Left lung (tissue), 4 donors: ENCODE measurements at regions not wholly inside any gene's neighbourhood (a gene's known extent, or its start where the extent isn't known, plus 50 kb on each side); places are given as distances from the start of the nearest gene placed in this dataset.

ENCODE experiments used
- ATAC-seq: fragments of 200-7000 bp; cut with Tn5 transposase; one replicate; pipeline ENCODE4 v1.9.1; 2020; ENCODE audit warnings: moderate library complexity
- DNase-seq, 4 donors: peaks; one replicate each; pipeline ENCODE4 v3.0.0-alpha.2; 2013 to 2020
- H3K27ac ChIP-seq, 2 donors: fragments of 200-600 bp; sonication (generic) in 1 of 2; one replicate each; pipeline versions ENCODE4 v1.5.0 to v1.8.0; 2020 to 2021
- H3K27me3 ChIP-seq, 2 donors: fragments of 200-600 bp; sonication (generic) in 1 of 2; one replicate each; pipeline versions ENCODE4 v1.5.0 to v1.8.0; 2020 to 2021
- H3K36me3 ChIP-seq, 2 donors: fragments of 200-600 bp; sonication (generic) in 1 of 2; one replicate each; pipeline versions ENCODE4 v1.5.0 to v1.8.0; 2020 to 2021
- H3K4me1 ChIP-seq, 2 donors: fragments of 200-600 bp; one replicate each; pipeline ENCODE4 v1.8.0; 2021
- H3K4me3 ChIP-seq, 2 donors: fragments of 200-600 bp; sonication (generic) in 1 of 2; one replicate each; pipeline versions ENCODE4 v1.5.0 to v1.8.0; 2020 to 2021; ENCODE audit warnings: mild to moderate bottlenecking in 1 of 2
- H3K9me3 ChIP-seq, 2 donors: fragments of 200-600 bp; sonication (generic) in 1 of 2; one replicate each; pipeline versions ENCODE4 v1.5.0 to v1.8.0; 2020 to 2021
- intact Hi-C, 2 donors: fragments of 100-400 bp; cut with DNase I; formaldehyde crosslinking; loops; one replicate each; pipeline versions ENCODE4 v1.11.2 to v1.14.2; 2022
- TF ChIP-seq, protein P1 (sequence below), 2 donors: fragments of 200-600 bp; sonication (generic) in 1 of 2; IDR thresholded peaks; one replicate each; pipeline versions ENCODE4 v1.5.0 to v1.8.0; 2021; ENCODE audit warnings: antibody characterized with exemption in 2 of 2
- donor health status: DM: no; HTN: yes; CAD: no.
- donor health status: DM: no; HTN: no; CAD: no.

DNA sequence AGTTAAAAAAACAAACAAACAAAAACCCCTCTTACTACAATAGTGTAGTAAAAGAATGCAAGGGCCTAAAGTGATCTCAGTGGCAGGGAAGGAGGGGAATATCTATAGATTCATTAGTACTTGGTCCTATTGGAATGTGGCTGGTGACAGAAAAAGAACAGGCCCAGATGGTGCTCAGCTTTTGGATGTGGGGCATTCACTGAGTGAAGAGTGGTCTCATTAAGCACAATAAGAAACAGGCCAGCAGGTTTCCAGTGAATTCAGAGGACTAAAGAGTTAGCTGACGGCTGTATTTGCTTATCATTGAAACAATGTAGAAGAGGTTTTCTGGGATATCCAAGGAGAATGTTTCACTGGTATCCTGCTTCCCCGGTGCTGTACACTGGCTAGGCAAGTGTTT is 243.8 kb upstream of the HHIP start:
- TF ChIP-seq, protein P1, sequence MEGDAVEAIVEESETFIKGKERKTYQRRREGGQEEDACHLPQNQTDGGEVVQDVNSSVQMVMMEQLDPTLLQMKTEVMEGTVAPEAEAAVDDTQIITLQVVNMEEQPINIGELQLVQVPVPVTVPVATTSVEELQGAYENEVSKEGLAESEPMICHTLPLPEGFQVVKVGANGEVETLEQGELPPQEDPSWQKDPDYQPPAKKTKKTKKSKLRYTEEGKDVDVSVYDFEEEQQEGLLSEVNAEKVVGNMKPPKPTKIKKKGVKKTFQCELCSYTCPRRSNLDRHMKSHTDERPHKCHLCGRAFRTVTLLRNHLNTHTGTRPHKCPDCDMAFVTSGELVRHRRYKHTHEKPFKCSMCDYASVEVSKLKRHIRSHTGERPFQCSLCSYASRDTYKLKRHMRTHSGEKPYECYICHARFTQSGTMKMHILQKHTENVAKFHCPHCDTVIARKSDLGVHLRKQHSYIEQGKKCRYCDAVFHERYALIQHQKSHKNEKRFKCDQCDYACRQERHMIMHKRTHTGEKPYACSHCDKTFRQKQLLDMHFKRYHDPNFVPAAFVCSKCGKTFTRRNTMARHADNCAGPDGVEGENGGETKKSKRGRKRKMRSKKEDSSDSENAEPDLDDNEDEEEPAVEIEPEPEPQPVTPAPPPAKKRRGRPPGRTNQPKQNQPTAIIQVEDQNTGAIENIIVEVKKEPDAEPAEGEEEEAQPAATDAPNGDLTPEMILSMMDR (IDR thresholded peaks at IDR 0.05) = no peak
- DNase-seq (no peak), ATAC-seq (no peak)

DNA sequence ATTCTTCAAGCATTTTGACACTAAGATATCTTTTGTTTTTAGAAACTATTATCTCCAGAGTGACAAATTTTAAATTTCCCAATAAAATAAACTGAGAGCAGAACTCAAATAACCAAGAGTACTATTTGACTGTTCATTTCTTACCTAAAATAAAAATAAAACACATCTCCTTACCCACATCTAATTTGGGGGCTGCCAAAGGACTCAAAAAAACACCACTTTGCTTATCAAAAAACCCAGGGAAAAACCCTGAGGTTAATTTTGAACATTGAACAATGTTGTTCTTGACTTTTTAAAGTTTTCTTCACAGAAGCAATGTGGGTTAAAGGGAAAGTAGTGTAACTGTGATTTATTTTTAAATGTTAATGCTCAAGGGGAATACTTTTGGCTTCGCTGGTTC is 243.0 kb upstream of the HHIP start:
- ATAC-seq = no peak
- TF ChIP-seq, protein P1 (IDR thresholded peaks at IDR 0.05) = no peak
- no peaks in the 10 kb centered on the region for H3K4me1 ChIP-seq
- DNase-seq = no peak
- no peak overlapping the region for H3K27ac ChIP-seq
- intact Hi-C loops = no loop called here
- H3K9me3 ChIP-seq = peaks cover 0 to 10% of the 10 kb centered on the region in 2 donors
- H3K36me3 ChIP-seq = no peaks in the 10 kb centered on the region
- no peaks in the 10 kb centered on the region for H3K27me3 ChIP-seq
- no peak overlapping the region for H3K4me3 ChIP-seq

More for the DNA sequence above, 243.8 kb upstream of the HHIP start:
- H3K9me3 ChIP-seq = peaks cover 0 to 17% of the 10 kb centered on the region in 2 donors
- H3K4me3 ChIP-seq = no peak overlapping the region
- no peak overlapping the region for H3K27ac ChIP-seq
- no peaks in the 10 kb centered on the region for H3K4me1 ChIP-seq
- H3K36me3 ChIP-seq = no peaks in the 10 kb centered on the region
- intact Hi-C loops = no loop called here
- no peaks in the 10 kb centered on the region for H3K27me3 ChIP-seq

DNA sequence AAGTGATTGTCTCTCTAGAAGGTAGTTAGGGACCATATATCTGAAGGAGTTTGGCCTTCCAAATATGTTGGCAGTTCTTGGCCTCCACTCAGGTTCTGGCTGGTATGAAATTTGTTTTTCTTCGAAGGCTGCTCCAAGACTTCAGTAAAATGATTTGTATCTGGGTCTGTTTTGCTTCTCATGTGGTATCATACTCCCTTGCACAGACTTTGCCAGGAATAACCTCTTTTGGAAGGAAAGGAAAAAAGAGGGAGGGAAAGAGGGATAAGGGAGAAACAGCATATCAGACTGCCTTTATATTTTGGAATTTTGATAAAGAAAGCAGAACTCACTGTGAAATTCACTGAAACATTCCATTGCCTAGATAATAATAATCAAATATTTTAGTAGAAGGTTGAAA is 242.1 kb upstream of the HHIP start:
- Histone ChIP-seq H3K27me3 (no peaks in the 10 kb centered on the region), H3K36me3 (no peaks in the 10 kb centered on the region), H3K9me3 (peaks cover 0 to 2% of the 10 kb centered on the region in 2 donors), H3K27ac (no peak overlapping the region), H3K4me3 (no peak overlapping the region), H3K4me1 (no peaks in the 10 kb centered on the region)
- intact Hi-C loops = no loop called here
- TF ChIP-seq, protein P1 (IDR thresholded peaks at IDR 0.05) = no peak
- ATAC-seq (no peak), DNase-seq (no peak)

DNA sequence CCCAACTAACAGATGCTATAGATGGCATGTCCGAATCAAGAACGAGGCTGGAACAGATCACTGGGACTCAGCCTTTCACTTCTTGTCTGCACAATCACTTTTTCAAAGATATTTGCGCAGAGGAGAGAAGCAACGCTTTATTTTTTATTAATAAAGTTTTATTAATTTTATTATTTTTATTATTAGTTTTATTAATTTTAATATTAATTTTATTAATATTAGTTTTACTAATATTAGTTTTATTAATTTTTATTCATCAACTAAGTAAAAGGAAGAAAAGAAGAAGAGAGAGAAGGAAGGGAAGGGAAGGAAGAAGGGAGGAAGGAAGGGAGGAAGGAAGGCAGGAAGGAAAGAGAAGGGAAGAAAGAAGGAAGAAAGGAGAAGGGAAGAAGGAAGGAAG is 236.4 kb upstream of the HHIP start:
- no peaks in the 10 kb centered on the region for H3K4me1 ChIP-seq
- H3K36me3 ChIP-seq = no peaks in the 10 kb centered on the region
- TF ChIP-seq, protein P1 (IDR thresholded peaks at IDR 0.05) = no peak
- H3K9me3 ChIP-seq = no peaks in the 10 kb centered on the region
- no peak for DNase-seq
- H3K27ac ChIP-seq = no peak overlapping the region
- no peak for ATAC-seq
- intact Hi-C loops = no loop called here
- no peak overlapping the region for H3K4me3 ChIP-seq
- H3K27me3 ChIP-seq = no peaks in the 10 kb centered on the region

DNA sequence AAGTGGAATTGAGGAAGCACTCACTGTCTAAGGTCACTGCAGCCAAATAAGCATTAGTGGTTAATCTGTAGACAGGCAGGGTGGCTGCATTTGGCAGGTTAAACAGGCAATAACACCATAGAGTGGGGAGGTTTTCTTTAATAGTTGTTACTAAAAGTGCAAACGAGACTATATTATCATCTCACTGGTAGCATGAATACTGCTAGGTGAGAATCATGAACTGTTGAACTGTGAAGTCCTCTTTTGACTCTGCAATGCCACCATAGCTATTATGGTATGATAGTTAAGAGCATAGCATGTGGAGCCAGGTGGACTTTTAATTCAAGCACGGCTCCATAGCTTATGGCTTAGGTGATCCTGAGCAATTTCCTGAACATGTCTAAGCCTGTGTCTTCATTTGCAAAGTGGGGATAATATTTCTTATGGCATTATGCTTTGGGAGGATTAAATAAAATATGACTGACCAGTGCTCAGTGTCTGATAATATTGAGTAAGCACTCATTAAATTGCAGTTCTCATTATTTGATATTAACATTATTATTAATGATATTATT is 235.6 kb upstream of the HHIP start:
- ATAC-seq (no peak), DNase-seq (no peak)
- TF ChIP-seq, protein P1 (IDR thresholded peaks at IDR 0.05) = no peak
- Histone ChIP-seq H3K27ac (no peak overlapping the region), H3K4me1 (no peaks in the 10 kb centered on the region), H3K4me3 (no peak overlapping the region), H3K36me3 (no peaks in the 10 kb centered on the region), H3K27me3 (no peaks in the 10 kb centered on the region), H3K9me3 (no peaks in the 10 kb centered on the region)
- intact Hi-C loops = no loop called here
